HG03354 (cell line): ENCODE measurements at regions not wholly inside any gene's neighbourhood (a gene's known extent, or its start where the extent isn't known, plus 50 kb on each side); places are given as distances from the start of the nearest gene placed in this dataset.
"Not testable (repeated sequence)": the region's sequence is repeated elsewhere in the genome, so short reads cannot be mapped to it uniquely, and the experiment has no call there.

Source experiments
- ATAC-seq: cut with Tn5 transposase; IDR thresholded peaks from one replicate; pipeline ENCODE4 v1.9.1; 2021; ENCODE audit warnings: mild to moderate bottlenecking; ENCODE audit not compliant: unreplicated experiment, poor library complexity, severe bottlenecking

- ATAC-seq = no peak
These were observed 103.7 kb upstream of the CALCR start for GRCh38 chr7:93678185-93678584.

GRCh38 chr7:93663561-93664299 is 89.2 kb upstream of the CALCR start:
- no peak for ATAC-seq

GRCh38 chr7:93658163-93658562 is 83.6 kb upstream of the CALCR start:
- ATAC-seq = not testable (repeated sequence)

- no peak for ATAC-seq
These were observed 77.2 kb upstream of the CALCR start for GRCh38 chr7:93651603-93652159.

- no peak for ATAC-seq
These were observed 72.0 kb upstream of the CALCR start for GRCh38 chr7:93646538-93646937.

- ATAC-seq = no peak
These were observed 61.8 kb upstream of the CALCR start for GRCh38 chr7:93636276-93636675.

- no peak for ATAC-seq
These were observed 57.8 kb upstream of the CALCR start for GRCh38 chr7:93632371-93632770.

GRCh38 chr7:93629291-93629801 is 54.8 kb upstream of the CALCR start:
- ATAC-seq = no peak

- no peak for ATAC-seq
These were observed 52.3 kb upstream of the CALCR start for GRCh38 chr7:93626869-93627268.
